ENCODE measurements at regions not wholly inside any gene's neighbourhood (a gene's known extent, or its start where the extent isn't known, plus 50 kb on each side); places are given as distances from the start of the nearest gene placed in this dataset.
"Not testable (repeated sequence)": the region's sequence is repeated elsewhere in the genome, so short reads cannot be mapped to it uniquely, and the experiment has no call there.

DNA sequence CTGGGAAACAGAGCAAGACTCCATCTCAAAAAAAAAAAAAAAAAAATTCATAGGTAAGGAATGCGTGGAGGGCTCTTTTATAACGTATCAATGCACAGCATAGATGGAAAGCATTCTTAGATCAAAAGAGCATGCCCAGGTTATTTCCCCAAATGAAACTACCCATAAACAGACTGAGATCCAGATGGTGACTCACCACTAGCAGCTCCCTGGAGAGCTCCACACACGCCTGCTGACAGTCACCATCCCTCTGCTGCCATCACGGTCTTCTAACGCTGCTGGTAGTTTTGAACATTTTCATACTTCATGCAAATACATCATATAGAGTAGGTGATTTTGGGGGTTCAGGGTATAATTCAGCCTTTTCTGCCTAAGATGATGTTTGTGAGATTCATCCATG, 136.9 kb downstream of the ASMT start:
- no peak for DNase-seq (ENCODE audit: low spot score)
- Histone ChIP-seq H3K4me1 (no peaks in the 10 kb centered on the region), H3K79me2 (ENCODE audit: low read depth) (no peaks in the 10 kb centered on the region), H3K4me3 (no peak overlapping the region), H3K9ac (no peak overlapping the region), H3K27ac (no peak overlapping the region), H3K36me3 (no peaks in the 10 kb centered on the region), H4K20me1 (ENCODE audit: low read depth) (no peaks in the 10 kb centered on the region), H3K9me3 (ENCODE audit: low read depth) (no peaks in the 10 kb centered on the region), H3K27me3 (no peaks in the 10 kb centered on the region), H2AFZ (replicated peaks) (no peak overlapping the region), H3K4me2 (no peak overlapping the region), H3F3A (ENCODE audit: low read depth) (no peaks in the 10 kb centered on the region)
- Mint-ChIP-seq H3K36me3 (no peaks in the 10 kb centered on the region), H3K4me1 (no peaks in the 10 kb centered on the region), H3K4me3 (no peak overlapping the region), H3K27ac (no peak overlapping the region), H3K9me3 (peaks cover 23% of the 10 kb centered on the region), H3K27me3 (ENCODE audit: insufficient read depth, low read depth) (peaks cover 15% of the 10 kb centered on the region)
- TF ChIP-seq EZH2phosphoT487 (IDR thresholded peaks at IDR 0.05), result no peak
- no peak for TF ChIP-seq EZH2 (IDR thresholded peaks at IDR 0.05)
- TF ChIP-seq, protein P1, sequence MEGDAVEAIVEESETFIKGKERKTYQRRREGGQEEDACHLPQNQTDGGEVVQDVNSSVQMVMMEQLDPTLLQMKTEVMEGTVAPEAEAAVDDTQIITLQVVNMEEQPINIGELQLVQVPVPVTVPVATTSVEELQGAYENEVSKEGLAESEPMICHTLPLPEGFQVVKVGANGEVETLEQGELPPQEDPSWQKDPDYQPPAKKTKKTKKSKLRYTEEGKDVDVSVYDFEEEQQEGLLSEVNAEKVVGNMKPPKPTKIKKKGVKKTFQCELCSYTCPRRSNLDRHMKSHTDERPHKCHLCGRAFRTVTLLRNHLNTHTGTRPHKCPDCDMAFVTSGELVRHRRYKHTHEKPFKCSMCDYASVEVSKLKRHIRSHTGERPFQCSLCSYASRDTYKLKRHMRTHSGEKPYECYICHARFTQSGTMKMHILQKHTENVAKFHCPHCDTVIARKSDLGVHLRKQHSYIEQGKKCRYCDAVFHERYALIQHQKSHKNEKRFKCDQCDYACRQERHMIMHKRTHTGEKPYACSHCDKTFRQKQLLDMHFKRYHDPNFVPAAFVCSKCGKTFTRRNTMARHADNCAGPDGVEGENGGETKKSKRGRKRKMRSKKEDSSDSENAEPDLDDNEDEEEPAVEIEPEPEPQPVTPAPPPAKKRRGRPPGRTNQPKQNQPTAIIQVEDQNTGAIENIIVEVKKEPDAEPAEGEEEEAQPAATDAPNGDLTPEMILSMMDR (IDR thresholded peaks at IDR 0.05), result no peak

DNA sequence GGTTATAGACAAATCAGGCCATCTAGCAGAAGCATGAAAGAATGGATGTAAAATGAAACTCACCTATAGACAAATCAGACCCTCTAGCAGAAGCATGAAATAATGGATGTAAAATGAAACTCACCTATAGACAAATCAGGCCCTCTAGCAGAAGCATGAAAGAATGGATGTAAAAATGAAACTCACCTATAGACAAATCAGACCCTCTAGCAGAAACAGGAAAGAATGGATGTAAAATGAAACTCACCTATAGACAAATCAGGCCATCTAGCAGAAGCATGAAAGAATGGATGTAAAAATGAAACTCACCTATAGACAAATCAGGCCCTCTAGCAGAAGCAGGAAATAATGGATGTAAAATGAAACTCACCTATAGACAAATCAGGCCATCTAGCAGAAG, 137.9 kb downstream of the ASMT start:
- not testable (repeated sequence) for H3K27ac ChIP-seq; H3K79me2 ChIP-seq (ENCODE audit: low read depth); DNase-seq (ENCODE audit: low spot score); H3K4me3 ChIP-seq; H3K36me3 Mint-ChIP-seq; H3K9me3 ChIP-seq (ENCODE audit: low read depth); H3F3A ChIP-seq (ENCODE audit: low read depth); H3K4me3 Mint-ChIP-seq; H3K27me3 ChIP-seq; H3K27ac Mint-ChIP-seq; H4K20me1 ChIP-seq (ENCODE audit: low read depth); H3K4me1 ChIP-seq; H3K9ac ChIP-seq; H3K4me2 ChIP-seq; H2AFZ ChIP-seq (replicated peaks); H3K4me1 Mint-ChIP-seq; H3K36me3 ChIP-seq
- Mint-ChIP-seq H3K9me3 (peaks cover 29% of the 10 kb centered on the region), H3K27me3 (ENCODE audit: insufficient read depth, low read depth) (peaks cover 14% of the 10 kb centered on the region)

DNA sequence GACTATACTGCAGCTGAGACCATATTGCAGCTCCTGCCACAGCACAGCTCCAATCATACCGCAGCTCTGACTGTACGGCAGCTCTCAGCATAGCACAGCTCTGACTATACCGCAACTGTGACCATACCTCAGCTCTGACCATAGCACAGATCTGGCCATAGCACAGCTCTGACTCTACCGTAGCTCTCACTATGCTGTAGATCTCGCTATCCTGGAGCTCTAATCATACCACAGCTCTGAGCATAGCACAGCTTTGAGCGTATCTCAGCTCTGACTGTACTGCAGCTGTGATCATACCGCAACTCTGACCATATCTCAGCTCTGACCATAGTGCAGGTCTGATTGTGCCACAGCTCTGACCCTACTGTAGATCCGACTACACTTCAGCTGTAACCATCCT, 139.2 kb downstream of the ASMT start:
- peaks cover 7% of the 10 kb centered on the region for H3K27me3 Mint-ChIP-seq (ENCODE audit: insufficient read depth, low read depth)
- H3K4me1 Mint-ChIP-seq, result no peaks in the 10 kb centered on the region
- no peak overlapping the region for H3K9ac ChIP-seq
- peaks cover 7% of the 10 kb centered on the region for H3K9me3 ChIP-seq (ENCODE audit: low read depth)
- H3K9me3 Mint-ChIP-seq, result peaks cover 31% of the 10 kb centered on the region
- peaks cover 7% of the 10 kb centered on the region for H3K36me3 Mint-ChIP-seq
- no peak overlapping the region for H3K4me2 ChIP-seq
- H4K20me1 ChIP-seq (ENCODE audit: low read depth), result no peaks in the 10 kb centered on the region
- DNase-seq (ENCODE audit: low spot score), result no peak
- H3K36me3 ChIP-seq, result no peaks in the 10 kb centered on the region
- peak overlapping the region; percentile 47 for H3K27ac Mint-ChIP-seq
- H3K27ac ChIP-seq, result no peak overlapping the region
- no peak for TF ChIP-seq EZH2phosphoT487 (IDR thresholded peaks at IDR 0.05)
- TF ChIP-seq, protein P1 (IDR thresholded peaks at IDR 0.05), result no peak
- no peak for TF ChIP-seq EZH2 (IDR thresholded peaks at IDR 0.05)
- H3K27me3 ChIP-seq, result no peaks in the 10 kb centered on the region
- no peaks in the 10 kb centered on the region for H3F3A ChIP-seq (ENCODE audit: low read depth)
- no peak overlapping the region for H2AFZ ChIP-seq (replicated peaks)
- H3K4me3 Mint-ChIP-seq, result no peak overlapping the region
- no peaks in the 10 kb centered on the region for H3K79me2 ChIP-seq (ENCODE audit: low read depth)
- H3K4me1 ChIP-seq, result no peaks in the 10 kb centered on the region
- H3K4me3 ChIP-seq, result no peak overlapping the region

DNA sequence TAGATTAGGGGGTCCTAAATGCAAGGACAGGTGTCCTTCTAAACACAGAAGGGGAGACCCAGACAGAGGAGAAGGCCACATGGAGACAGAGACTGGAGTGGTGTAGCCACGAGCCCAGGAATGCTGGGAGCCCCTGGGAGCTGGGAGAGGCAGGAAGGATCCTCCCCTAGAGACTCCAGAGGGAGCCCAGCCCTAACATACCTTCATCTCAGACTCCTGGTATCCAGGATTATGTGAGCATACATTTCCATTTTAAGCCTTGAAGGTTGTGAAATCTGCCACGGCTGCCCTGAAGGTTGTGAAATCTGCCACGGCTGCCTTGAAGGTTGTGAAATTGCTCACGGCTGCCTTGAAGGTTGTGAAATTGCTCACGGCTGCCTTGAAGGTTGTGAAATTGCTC, 148.4 kb downstream of the ASMT start:
- no peaks in the 10 kb centered on the region for H3K27me3 Mint-ChIP-seq (ENCODE audit: insufficient read depth, low read depth)

DNA sequence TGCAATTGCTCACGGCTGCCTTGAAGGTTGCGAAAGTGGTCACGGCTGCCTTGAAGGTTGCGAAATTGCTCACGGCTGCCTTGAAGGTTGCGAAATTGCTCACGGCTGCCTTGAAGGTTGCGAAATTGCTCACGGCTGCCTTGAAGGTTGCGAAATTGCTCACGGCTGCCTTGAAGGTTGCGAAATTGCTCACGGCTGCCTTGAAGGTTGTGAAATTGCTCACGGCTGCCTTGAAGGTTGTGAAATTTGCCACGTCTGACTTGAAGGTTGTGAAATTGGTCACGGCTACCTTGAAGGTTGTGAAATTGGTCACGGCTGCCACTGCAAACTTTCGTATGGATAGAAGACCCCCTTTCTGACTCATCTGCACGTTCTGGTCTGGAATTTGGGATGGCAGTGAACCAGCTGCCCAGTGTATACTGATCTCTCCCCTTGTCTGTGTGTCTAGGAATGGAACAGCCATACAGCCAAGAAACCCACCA, 150.1 kb downstream of the ASMT start:
- H3K27ac ChIP-seq; H3K27me3 ChIP-seq; H3K36me3 Mint-ChIP-seq; H3K36me3 ChIP-seq; H3K27ac Mint-ChIP-seq; H3K4me3 ChIP-seq; H3K27me3 Mint-ChIP-seq (ENCODE audit: insufficient read depth, low read depth); DNase-seq (ENCODE audit: low spot score); H4K20me1 ChIP-seq (ENCODE audit: low read depth); H2AFZ ChIP-seq (replicated peaks); H3K79me2 ChIP-seq (ENCODE audit: low read depth); H3K9me3 Mint-ChIP-seq; H3K4me2 ChIP-seq; H3K4me1 ChIP-seq; H3K9ac ChIP-seq; H3K4me3 Mint-ChIP-seq; H3K9me3 ChIP-seq (ENCODE audit: low read depth); H3F3A ChIP-seq (ENCODE audit: low read depth): not testable (repeated sequence)
- peaks cover 12% of the 10 kb centered on the region for H3K4me1 Mint-ChIP-seq

More for the DNA sequence above, 148.4 kb downstream of the ASMT start:
- H3K4me3 ChIP-seq, result no peak overlapping the region
- peaks cover 14% of the 10 kb centered on the region for H3K9me3 Mint-ChIP-seq
- no peaks in the 10 kb centered on the region for H3K4me1 ChIP-seq
- no peaks in the 10 kb centered on the region for H3K36me3 ChIP-seq
- H3K27ac Mint-ChIP-seq, result no peak overlapping the region
- no peaks in the 10 kb centered on the region for H3K79me2 ChIP-seq (ENCODE audit: low read depth)
- H3K9ac ChIP-seq, result no peak overlapping the region
- no peaks in the 10 kb centered on the region for H3K9me3 ChIP-seq (ENCODE audit: low read depth)
- no peaks in the 10 kb centered on the region for H3F3A ChIP-seq (ENCODE audit: low read depth)
- H4K20me1 ChIP-seq (ENCODE audit: low read depth), result no peaks in the 10 kb centered on the region
- H3K4me2 ChIP-seq, result no peak overlapping the region
- DNase-seq (ENCODE audit: low spot score), result no peak
- H3K27ac ChIP-seq, result no peak overlapping the region
- peaks cover 12% of the 10 kb centered on the region for H3K4me1 Mint-ChIP-seq
- H3K36me3 Mint-ChIP-seq, result peaks cover 5% of the 10 kb centered on the region
- no peak overlapping the region for H3K4me3 Mint-ChIP-seq
- H2AFZ ChIP-seq (replicated peaks), result no peak overlapping the region
- H3K27me3 ChIP-seq, result no peaks in the 10 kb centered on the region
- TF ChIP-seq EZH2phosphoT487 (IDR thresholded peaks at IDR 0.05) (no peak), EZH2 (IDR thresholded peaks at IDR 0.05) (no peak)
- TF ChIP-seq, protein P1 (IDR thresholded peaks at IDR 0.05), result no peak

Data from neural progenitor cell (in vitro differentiated cells).